H1 (cell line): ENCODE measurements at regions not wholly inside any gene's neighbourhood (a gene's known extent, or its start where the extent isn't known, plus 50 kb on each side); places are given as distances from the start of the nearest gene placed in this dataset.

Source experiments
- JUN ChIP-seq: IDR thresholded peaks from 2 replicates; pipeline ENCODE4 v1.6.1; 2011; ENCODE audit warnings: low read depth, mild to moderate bottlenecking, improper control_type of control experiment, low read length
- NRF1 ChIP-seq: IDR thresholded peaks from 2 replicates; pipeline ENCODE4 v1.6.1; 2011; ENCODE audit warnings: mild to moderate bottlenecking, low read depth, low read length, improper control_type of control experiment
- RXRA ChIP-seq: IDR thresholded peaks from 2 replicates; pipeline ENCODE4 v1.6.1; 2011; ENCODE audit warnings: low read depth, mild to moderate bottlenecking, low read length, moderate library complexity; ENCODE audit not compliant: insufficient read depth
- SP2 ChIP-seq: IDR thresholded peaks from 2 replicates; pipeline ENCODE4 v1.6.1; 2012; ENCODE audit warnings: mild to moderate bottlenecking, low read length, inconsistent platforms
- TF ChIP-seq, protein P1 (sequence below): fragments of 300-600 bp; sonication (generic); IDR thresholded peaks from 2 replicates; pipeline ENCODE4 v1.7.1; 2012; ENCODE audit warnings: low read length, moderate library complexity, mild to moderate bottlenecking, inconsistent platforms; ENCODE audit not compliant: insufficient replicate concordance

DNA sequence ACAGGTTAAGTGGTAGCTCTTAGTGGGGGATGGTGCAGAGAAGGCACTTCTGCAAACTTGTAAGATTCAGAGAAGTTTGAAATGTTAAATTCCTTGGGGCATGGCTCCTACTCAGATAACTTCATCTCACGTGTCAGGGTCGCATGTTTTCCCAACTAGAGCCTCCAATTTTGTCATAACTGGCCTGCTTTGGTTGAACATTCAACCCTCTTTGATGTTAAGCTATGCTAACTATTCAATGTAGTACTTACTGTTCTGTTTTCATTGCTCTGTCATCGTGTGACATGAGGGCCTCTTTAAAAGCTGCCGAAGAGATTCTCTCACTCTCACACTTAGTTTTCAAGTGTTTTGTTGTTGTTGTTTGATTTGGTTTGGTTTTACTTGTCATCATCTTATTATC, 280.8 kb downstream of the CDH11 start (continued):
- TF ChIP-seq, protein P1, sequence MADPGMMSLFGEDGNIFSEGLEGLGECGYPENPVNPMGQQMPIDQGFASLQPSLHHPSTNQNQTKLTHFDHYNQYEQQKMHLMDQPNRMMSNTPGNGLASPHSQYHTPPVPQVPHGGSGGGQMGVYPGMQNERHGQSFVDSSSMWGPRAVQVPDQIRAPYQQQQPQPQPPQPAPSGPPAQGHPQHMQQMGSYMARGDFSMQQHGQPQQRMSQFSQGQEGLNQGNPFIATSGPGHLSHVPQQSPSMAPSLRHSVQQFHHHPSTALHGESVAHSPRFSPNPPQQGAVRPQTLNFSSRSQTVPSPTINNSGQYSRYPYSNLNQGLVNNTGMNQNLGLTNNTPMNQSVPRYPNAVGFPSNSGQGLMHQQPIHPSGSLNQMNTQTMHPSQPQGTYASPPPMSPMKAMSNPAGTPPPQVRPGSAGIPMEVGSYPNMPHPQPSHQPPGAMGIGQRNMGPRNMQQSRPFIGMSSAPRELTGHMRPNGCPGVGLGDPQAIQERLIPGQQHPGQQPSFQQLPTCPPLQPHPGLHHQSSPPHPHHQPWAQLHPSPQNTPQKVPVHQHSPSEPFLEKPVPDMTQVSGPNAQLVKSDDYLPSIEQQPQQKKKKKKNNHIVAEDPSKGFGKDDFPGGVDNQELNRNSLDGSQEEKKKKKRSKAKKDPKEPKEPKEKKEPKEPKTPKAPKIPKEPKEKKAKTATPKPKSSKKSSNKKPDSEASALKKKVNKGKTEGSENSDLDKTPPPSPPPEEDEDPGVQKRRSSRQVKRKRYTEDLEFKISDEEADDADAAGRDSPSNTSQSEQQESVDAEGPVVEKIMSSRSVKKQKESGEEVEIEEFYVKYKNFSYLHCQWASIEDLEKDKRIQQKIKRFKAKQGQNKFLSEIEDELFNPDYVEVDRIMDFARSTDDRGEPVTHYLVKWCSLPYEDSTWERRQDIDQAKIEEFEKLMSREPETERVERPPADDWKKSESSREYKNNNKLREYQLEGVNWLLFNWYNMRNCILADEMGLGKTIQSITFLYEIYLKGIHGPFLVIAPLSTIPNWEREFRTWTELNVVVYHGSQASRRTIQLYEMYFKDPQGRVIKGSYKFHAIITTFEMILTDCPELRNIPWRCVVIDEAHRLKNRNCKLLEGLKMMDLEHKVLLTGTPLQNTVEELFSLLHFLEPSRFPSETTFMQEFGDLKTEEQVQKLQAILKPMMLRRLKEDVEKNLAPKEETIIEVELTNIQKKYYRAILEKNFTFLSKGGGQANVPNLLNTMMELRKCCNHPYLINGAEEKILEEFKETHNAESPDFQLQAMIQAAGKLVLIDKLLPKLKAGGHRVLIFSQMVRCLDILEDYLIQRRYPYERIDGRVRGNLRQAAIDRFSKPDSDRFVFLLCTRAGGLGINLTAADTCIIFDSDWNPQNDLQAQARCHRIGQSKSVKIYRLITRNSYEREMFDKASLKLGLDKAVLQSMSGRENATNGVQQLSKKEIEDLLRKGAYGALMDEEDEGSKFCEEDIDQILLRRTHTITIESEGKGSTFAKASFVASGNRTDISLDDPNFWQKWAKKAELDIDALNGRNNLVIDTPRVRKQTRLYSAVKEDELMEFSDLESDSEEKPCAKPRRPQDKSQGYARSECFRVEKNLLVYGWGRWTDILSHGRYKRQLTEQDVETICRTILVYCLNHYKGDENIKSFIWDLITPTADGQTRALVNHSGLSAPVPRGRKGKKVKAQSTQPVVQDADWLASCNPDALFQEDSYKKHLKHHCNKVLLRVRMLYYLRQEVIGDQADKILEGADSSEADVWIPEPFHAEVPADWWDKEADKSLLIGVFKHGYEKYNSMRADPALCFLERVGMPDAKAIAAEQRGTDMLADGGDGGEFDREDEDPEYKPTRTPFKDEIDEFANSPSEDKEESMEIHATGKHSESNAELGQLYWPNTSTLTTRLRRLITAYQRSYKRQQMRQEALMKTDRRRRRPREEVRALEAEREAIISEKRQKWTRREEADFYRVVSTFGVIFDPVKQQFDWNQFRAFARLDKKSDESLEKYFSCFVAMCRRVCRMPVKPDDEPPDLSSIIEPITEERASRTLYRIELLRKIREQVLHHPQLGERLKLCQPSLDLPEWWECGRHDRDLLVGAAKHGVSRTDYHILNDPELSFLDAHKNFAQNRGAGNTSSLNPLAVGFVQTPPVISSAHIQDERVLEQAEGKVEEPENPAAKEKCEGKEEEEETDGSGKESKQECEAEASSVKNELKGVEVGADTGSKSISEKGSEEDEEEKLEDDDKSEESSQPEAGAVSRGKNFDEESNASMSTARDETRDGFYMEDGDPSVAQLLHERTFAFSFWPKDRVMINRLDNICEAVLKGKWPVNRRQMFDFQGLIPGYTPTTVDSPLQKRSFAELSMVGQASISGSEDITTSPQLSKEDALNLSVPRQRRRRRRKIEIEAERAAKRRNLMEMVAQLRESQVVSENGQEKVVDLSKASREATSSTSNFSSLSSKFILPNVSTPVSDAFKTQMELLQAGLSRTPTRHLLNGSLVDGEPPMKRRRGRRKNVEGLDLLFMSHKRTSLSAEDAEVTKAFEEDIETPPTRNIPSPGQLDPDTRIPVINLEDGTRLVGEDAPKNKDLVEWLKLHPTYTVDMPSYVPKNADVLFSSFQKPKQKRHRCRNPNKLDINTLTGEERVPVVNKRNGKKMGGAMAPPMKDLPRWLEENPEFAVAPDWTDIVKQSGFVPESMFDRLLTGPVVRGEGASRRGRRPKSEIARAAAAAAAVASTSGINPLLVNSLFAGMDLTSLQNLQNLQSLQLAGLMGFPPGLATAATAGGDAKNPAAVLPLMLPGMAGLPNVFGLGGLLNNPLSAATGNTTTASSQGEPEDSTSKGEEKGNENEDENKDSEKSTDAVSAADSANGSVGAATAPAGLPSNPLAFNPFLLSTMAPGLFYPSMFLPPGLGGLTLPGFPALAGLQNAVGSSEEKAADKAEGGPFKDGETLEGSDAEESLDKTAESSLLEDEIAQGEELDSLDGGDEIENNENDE, result no peak
- TF ChIP-seq SP2, result no peak
- TF ChIP-seq JUN, result no peak
- TF ChIP-seq NRF1, result no peak
- TF ChIP-seq RXRA, result no peak
